PC-3 (cell line): ENCODE measurements at regions not wholly inside any gene's neighbourhood (a gene's known extent, or its start where the extent isn't known, plus 50 kb on each side); places are given as distances from the start of the nearest gene placed in this dataset.

Experiments
- ATAC-seq: fragments of 200-7000 bp; cut with Tn5 transposase; 2 replicates; pipeline ENCODE4 v1.9.1; 2020; ENCODE audit warnings: mild to moderate bottlenecking, moderate library complexity
- BruUV-seq: library from RNA; stranded (reverse); fragments of 400-500 nt; replicated peaks from 2 replicates; lab custom pipeline; 2021; lab: Mats Ljungman, UMichigan
- CTCF ChIA-PET: fragments of 300-600 bp; sonication (Branson Sonifier 250); formaldehyde crosslinking; loops from one replicate; lab custom pipeline; 2022; ENCODE audit warnings: antibody characterized with exemption; lab: Charles Lee
- POLR2A ChIA-PET: fragments of 300-600 bp; sonication (Branson Sonifier 250); formaldehyde crosslinking; loops from one replicate; lab custom pipeline; 2022; ENCODE audit warnings: antibody characterized with exemption; ENCODE audit not compliant: unreplicated experiment; lab: Charles Lee
- DNase-seq: peaks from one replicate; pipeline ENCODE4 v3.0.0-alpha.2; 2015
- H2AFZ ChIP-seq: fragments of 300-600 bp; sonication (generic); 2 replicates; pipeline ENCODE4 v1.6.0; 2016; ENCODE audit warnings: antibody characterized with exemption, low read length
- H3F3A ChIP-seq: fragments of 300-600 bp; sonication (generic); one replicate; pipeline ENCODE4 v1.6.0; 2017; ENCODE audit warnings: antibody characterized with exemption, low read length, control low read depth, mild to moderate bottlenecking; ENCODE audit not compliant: unreplicated experiment
- H3K27ac ChIP-seq: fragments of 300-600 bp; sonication (generic); 2 replicates; pipeline ENCODE4 v1.5.1; 2016; ENCODE audit warnings: mild to moderate bottlenecking, low read length
- H3K27me3 ChIP-seq: fragments of 300-600 bp; sonication (generic); 2 replicates; pipeline ENCODE4 v1.6.1; 2016; ENCODE audit warnings: low read length, mixed read lengths
- H3K36me3 ChIP-seq: fragments of 300-600 bp; sonication (generic); 2 replicates; pipeline ENCODE4 v1.6.1; 2016; ENCODE audit warnings: low read depth, mixed run types, low read length, mixed read lengths
- H3K4me1 ChIP-seq: fragments of 300-600 bp; sonication (generic); 2 replicates; pipeline ENCODE4 v1.5.1; 2016; ENCODE audit warnings: low read length; ENCODE audit not compliant: insufficient read depth
- H3K4me2 ChIP-seq: fragments of 300-600 bp; sonication (generic); 2 replicates; pipeline ENCODE4 v1.6.0; 2016; ENCODE audit warnings: low read length
- H3K4me3 ChIP-seq: fragments of 300-600 bp; sonication (generic); 2 replicates; pipeline ENCODE4 v1.5.1; 2016; ENCODE audit warnings: mild to moderate bottlenecking, low read length, mixed read lengths
- H3K79me2 ChIP-seq: fragments of 300-600 bp; sonication (generic); 2 replicates; pipeline ENCODE4 v1.6.1; 2017; ENCODE audit warnings: low read length, mixed read lengths
- H3K9ac ChIP-seq: fragments of 300-600 bp; sonication (generic); 2 replicates; pipeline ENCODE4 v1.6.0; 2016; ENCODE audit warnings: mild to moderate bottlenecking, low read length
- H3K9me2 ChIP-seq: fragments of 300-600 bp; sonication (generic); replicated peaks from 2 replicates; pipeline ENCODE4 v1.6.1; 2016; ENCODE audit warnings: mixed run types, low read length, mixed read lengths
- H3K9me3 ChIP-seq: fragments of 300-600 bp; sonication (generic); 2 replicates; pipeline ENCODE4 v1.6.1; 2016; ENCODE audit warnings: low read length, mixed read lengths
- H4K20me1 ChIP-seq: fragments of 300-600 bp; sonication (generic); 2 replicates; pipeline ENCODE4 v1.6.1; 2016; ENCODE audit warnings: low read length, mixed read lengths
- CTCF ChIP-seq: fragments of 300-600 bp; sonication (generic); conservative IDR thresholded peaks from 2 replicates; pipeline ENCODE4 v1.5.1; 2017; ENCODE audit warnings: antibody characterized with exemption, low read depth, mild to moderate bottlenecking, low read length
- EZH2 ChIP-seq: fragments of 300-600 bp; sonication (generic); IDR thresholded peaks from one replicate; pipeline ENCODE4 v1.6.1; 2017; ENCODE audit warnings: antibody characterized with exemption, mild to moderate bottlenecking, low read length; ENCODE audit not compliant: unreplicated experiment
- EZH2phosphoT487 ChIP-seq: fragments of 300-600 bp; sonication (generic); IDR thresholded peaks from 2 replicates; pipeline ENCODE4 v1.6.1; 2018; ENCODE audit warnings: mild to moderate bottlenecking, antibody characterized with exemption, low read length, borderline replicate concordance
- intact Hi-C: fragments of 100-400 bp; cut with micrococcal nuclease; formaldehyde crosslinking; loops from 2 replicates; pipeline ENCODE4 v1.9.0; 2023

- H3K9me2 ChIP-seq: no peaks in the 10 kb centered on the region
- no peak overlapping the region for H3K4me3 ChIP-seq
- ChIA-PET POLR2A (no interaction called here), CTCF (no interaction called here)
- DNase-seq (no peak), ATAC-seq (no peak)
- peaks cover 14% of the 10 kb centered on the region for H3K4me1 ChIP-seq
- no peak overlapping the region for H3K9ac ChIP-seq
- TF ChIP-seq EZH2: no peak
- no peak overlapping the region for H3K27ac ChIP-seq
- H3F3A ChIP-seq: peaks cover 5% of the 10 kb centered on the region
- no TSS peak for BruUV-seq
- no peaks in the 10 kb centered on the region for H3K79me2 ChIP-seq
- H2AFZ ChIP-seq: no peak overlapping the region
- no peaks in the 10 kb centered on the region for H4K20me1 ChIP-seq
- peaks cover 18% of the 10 kb centered on the region for H3K36me3 ChIP-seq
- no peaks in the 10 kb centered on the region for H3K9me3 ChIP-seq
- H3K4me2 ChIP-seq: no peak overlapping the region
- intact Hi-C loops: no loop called here
- no peaks in the 10 kb centered on the region for H3K27me3 ChIP-seq
These were observed 210.5 kb downstream of the ELAVL2 start for GRCh38 chr9:23615569-23615968.

- DNase-seq (peak; percentile 92), ATAC-seq (peak; percentile 79)
- Histone ChIP-seq H3K9ac (peak overlapping the region; percentile 94), H3K27me3 (no peaks in the 10 kb centered on the region), H3F3A (peaks cover 5% of the 10 kb centered on the region), H3K4me1 (peaks cover 39% of the 10 kb centered on the region), H3K27ac (peak overlapping the region; percentile 100), H4K20me1 (no peaks in the 10 kb centered on the region), H2AFZ (no peak overlapping the region), H3K4me3 (0 out of 2 replicates have a peak overlapping the region, but pooled peaks have one; percentile 20), H3K4me2 (peak overlapping the region; percentile 76), H3K9me3 (no peaks in the 10 kb centered on the region), H3K9me2 (no peaks in the 10 kb centered on the region), H3K36me3 (peaks cover 12% of the 10 kb centered on the region), H3K79me2 (no peaks in the 10 kb centered on the region)
- no TSS peak for BruUV-seq
- TF ChIP-seq EZH2phosphoT487 (no peak), CTCF (no peak), EZH2 (no peak)
- ChIA-PET CTCF (no interaction called here), POLR2A (no interaction called here)
- intact Hi-C loops: loop anchor here (1.0 to 10.0 kb wide), 7 partner anchors 39 to 496 kb away; partner anchors contain the start of gene ELAVL2
These were observed 204.9 kb downstream of the ELAVL2 start for GRCh38 chr9:23621188-23621587.

GRCh38 chr9:23621924-23622323 lies 204.1 kb downstream of the ELAVL2 start:
- intact Hi-C loops: loop anchor here (1.0 to 10.0 kb wide), 10 partner anchors 17 to 497 kb away; partner anchors contain the start of gene ELAVL2

More at GRCh38 chr9:23621924-23622323, 204.1 kb downstream of the ELAVL2 start:
- ChIA-PET POLR2A (no interaction called here), CTCF (no interaction called here)
- H3K79me2 ChIP-seq: no peaks in the 10 kb centered on the region
- no peaks in the 10 kb centered on the region for H3K9me2 ChIP-seq
- peak overlapping the region; percentile 55 for H3K4me2 ChIP-seq
- H3K4me1 ChIP-seq: peaks cover 39% of the 10 kb centered on the region
- H3K27ac ChIP-seq: peak overlapping the region; percentile 100
- H2AFZ ChIP-seq: 0 out of 2 replicates have a peak overlapping the region, but pooled peaks have one; percentile 11
- peak overlapping the region; percentile 94 for H3K9ac ChIP-seq
- no peaks in the 10 kb centered on the region for H4K20me1 ChIP-seq
- H3K9me3 ChIP-seq: no peaks in the 10 kb centered on the region
- H3K36me3 ChIP-seq: peaks cover 11% of the 10 kb centered on the region
- BruUV-seq: no TSS peak
- 0 out of 2 replicates have a peak overlapping the region, but pooled peaks have one; percentile 20 for H3K4me3 ChIP-seq
- DNase-seq: peak; percentile 73
- H3K27me3 ChIP-seq: no peaks in the 10 kb centered on the region
- peaks cover 5% of the 10 kb centered on the region for H3F3A ChIP-seq
- TF ChIP-seq EZH2phosphoT487: no peak
- TF ChIP-seq CTCF: no peak
- TF ChIP-seq EZH2: no peak
- ATAC-seq: peak; percentile 52
